GM12878 (cell line): ENCODE measurements at regions not wholly inside any gene's neighbourhood (a gene's known extent, or its start where the extent isn't known, plus 50 kb on each side); places are given as distances from the start of the nearest gene placed in this dataset.

ENCODE experiments used
- ATAC-seq: fragments of 200-7000 bp; cut with Tn5 transposase; 3 replicates; pipeline ENCODE4 v1.9.1; 2020; ENCODE audit warnings: mild to moderate bottlenecking, moderate library complexity
- BruUV-seq: library from RNA; stranded (reverse); fragments of 400-500 nt; replicated peaks from 2 replicates; lab custom pipeline; 2021; lab: Mats Ljungman, UMichigan
- CTCF ChIA-PET: fragments of 300-600 bp; sonication (Branson Sonifier 250); formaldehyde crosslinking; extraction: SDS; loops from one replicate; lab custom pipeline; 2021; ENCODE audit warnings: inconsistent platforms; lab: Yijun Ruan, JAX
- POLR2A ChIA-PET: fragments of 350-600 bp; formaldehyde crosslinking; extraction: SDS; loops from one replicate; lab custom pipeline; 2021; ENCODE audit warnings: inconsistent platforms; lab: Charles Lee
- RAD21 ChIA-PET: fragments of 300-600 bp; sonication (Branson Sonifier 250); formaldehyde crosslinking; loops from one replicate; lab custom pipeline; 2023; ENCODE audit warnings: antibody characterized with exemption; ENCODE audit not compliant: unreplicated experiment; lab: Charles Lee
- SMC1A ChIA-PET: fragments of 300-600 bp; sonication (Branson Sonifier 250); formaldehyde crosslinking; loops from one replicate; lab custom pipeline; 2023; ENCODE audit not compliant: unreplicated experiment, uncharacterized antibody; lab: Charles Lee
- DNase-seq: peaks from one replicate; pipeline ENCODE4 v3.0.0-alpha.2; 2011; ENCODE audit warnings: low read depth, low spot score
- FAIRE-seq: peaks from 3 replicates; lab custom pipeline; 2011; peaks lifted over from hg19 to GRCh38; lab: Jason Lieb, UNC
- H2AFZ ChIP-seq: 2 replicates; pipeline ENCODE4 v1.6.0; 2011; ENCODE audit warnings: low read depth, low read length, control low read depth; ENCODE audit not compliant: control insufficient read depth
- H3K27ac ChIP-seq: 2 replicates; pipeline ENCODE4 v1.5.1; 2011; ENCODE audit warnings: control low read depth; ENCODE audit not compliant: control insufficient read depth, insufficient read depth
- H3K27me3 ChIP-seq, 2 experiments: replicated peaks in 1 of 2; 2 replicates each; pipeline versions ENCODE4 v1.6.0 to v1.6.1; 2011; ENCODE audit warnings: low read length in 1 of 2; ENCODE audit not compliant: control insufficient read depth in 2 of 2, insufficient read depth in 2 of 2
- H3K36me3 ChIP-seq, 2 experiments: 2 replicates each; pipeline ENCODE4 v1.5.1; 2011; ENCODE audit warnings: low read length in 1 of 2; ENCODE audit not compliant: control insufficient read depth in 2 of 2, insufficient read depth in 2 of 2
- H3K4me1 ChIP-seq: 2 replicates; pipeline ENCODE4 v1.6.1; 2011; ENCODE audit warnings: mild to moderate bottlenecking, low read length, moderate library complexity, mixed read lengths; ENCODE audit not compliant: control insufficient read depth, insufficient read depth
- H3K4me2 ChIP-seq: 2 replicates; pipeline ENCODE4 v1.6.0; 2011; ENCODE audit warnings: control low read depth; ENCODE audit not compliant: control insufficient read depth, insufficient read depth
- H3K4me3 ChIP-seq: fragments of 200-600 bp; sonication (generic); 2 replicates; pipeline ENCODE4 v1.5.1; 2016
- H3K79me2 ChIP-seq: 2 replicates; pipeline ENCODE4 v1.6.0; 2011; ENCODE audit warnings: low read length; ENCODE audit not compliant: control insufficient read depth, insufficient read depth
- H3K9ac ChIP-seq: 2 replicates; pipeline ENCODE4 v1.8.0; 2011; ENCODE audit warnings: low read length, control low read depth, mixed read lengths; ENCODE audit not compliant: control insufficient read depth, insufficient read depth
- H3K9me3 ChIP-seq: replicated peaks from 3 replicates; pipeline ENCODE4 v1.5.1; 2011; ENCODE audit warnings: mild to moderate bottlenecking, low read length; ENCODE audit not compliant: control insufficient read depth, insufficient read depth
- H4K20me1 ChIP-seq: 2 replicates; pipeline ENCODE4 v1.6.0; 2011; ENCODE audit not compliant: control insufficient read depth, insufficient read depth
- CEBPB ChIP-seq, 2 experiments: fragments of 150-350 bp in 1 of 2; IDR thresholded peaks; 2 replicates each; pipeline ENCODE4 v1.6.1; 2012 to 2014; ENCODE audit warnings: low read depth in 2 of 2, low read length in 2 of 2, borderline replicate concordance in 1 of 2, inconsistent platforms in 1 of 2
- CHD2 ChIP-seq: IDR thresholded peaks from 2 replicates; pipeline ENCODE4 v1.6.1; 2011; ENCODE audit warnings: low read depth, low read length, improper control_type of control experiment, borderline replicate concordance
- CREM ChIP-seq: IDR thresholded peaks from 2 replicates; pipeline ENCODE4 v1.6.1; 2014; ENCODE audit warnings: antibody characterized with exemption, low read depth
- KAT2A ChIP-seq: conservative IDR thresholded peaks from 2 replicates; pipeline ENCODE4 v1.6.1; 2011; ENCODE audit warnings: low read depth, low read length; ENCODE audit not compliant: control insufficient read depth
- POLR2AphosphoS5 ChIP-seq: IDR thresholded peaks from 2 replicates; pipeline ENCODE4 v1.6.1; 2011; ENCODE audit warnings: mild to moderate bottlenecking, low read length, inconsistent platforms
- RB1 ChIP-seq: fragments of 450-650 bp; formaldehyde crosslinking; IDR thresholded peaks from 2 replicates; pipeline ENCODE4 v1.6.1; 2017; ENCODE audit warnings: mild to moderate bottlenecking, borderline replicate concordance
- SUZ12 ChIP-seq: fragments of 200-600 bp; sonication (generic); IDR thresholded peaks from one replicate; pipeline ENCODE4 v1.6.1; 2018; ENCODE audit warnings: antibody characterized with exemption, mild to moderate bottlenecking; ENCODE audit not compliant: unreplicated experiment
- TAF1 ChIP-seq: IDR thresholded peaks from 2 replicates; pipeline ENCODE4 v1.6.1; 2011; ENCODE audit warnings: mild to moderate bottlenecking, low read depth, low read length, borderline replicate concordance
- ZNF274 ChIP-seq: IDR thresholded peaks from one replicate; pipeline ENCODE4 v1.8.0; 2011; ENCODE audit not compliant: insufficient read length, insufficient read depth
- ZNF384 ChIP-seq: IDR thresholded peaks from 2 replicates; pipeline ENCODE4 v1.6.1; 2012; ENCODE audit warnings: low read depth, mild to moderate bottlenecking, low read length, improper control_type of control experiment, borderline replicate concordance
- WGBS: methylation state at CpG from one replicate; pipeline ENCODE4 v1.1.6; 2016; ENCODE audit warnings: low lambda C conversion rate; ENCODE audit not compliant: insufficient replicate concordance, insufficient coverage; ENCODE audit errors: missing lambda C conversion rate; 5-methylcytosine and 5-hydroxymethylcytosine counted together
- in situ Hi-C: fragments of 300-500 bp; cut with MboI; formaldehyde crosslinking; loops from 9 replicates; pipeline ENCODE4 v1.14.3; 2018; ENCODE audit warnings: mixed read lengths
- intact Hi-C: fragments of 100-400 bp; cut with micrococcal nuclease; formaldehyde crosslinking; loops from one replicate; pipeline ENCODE4 v1.14.2; 2022; ENCODE audit not compliant: unreplicated experiment
- TF ChIP-seq, protein P1 (sequence below): fragments of 450-650 bp; IDR thresholded peaks from 2 replicates; pipeline ENCODE4 v1.6.1; 2016; ENCODE audit warnings: mild to moderate bottlenecking
- TF ChIP-seq, protein P2 (sequence below): IDR thresholded peaks from 2 replicates; pipeline ENCODE4 v1.6.1; 2011; ENCODE audit warnings: mild to moderate bottlenecking, low read depth, low read length, moderate library complexity; ENCODE audit not compliant: insufficient replicate concordance

DNA sequence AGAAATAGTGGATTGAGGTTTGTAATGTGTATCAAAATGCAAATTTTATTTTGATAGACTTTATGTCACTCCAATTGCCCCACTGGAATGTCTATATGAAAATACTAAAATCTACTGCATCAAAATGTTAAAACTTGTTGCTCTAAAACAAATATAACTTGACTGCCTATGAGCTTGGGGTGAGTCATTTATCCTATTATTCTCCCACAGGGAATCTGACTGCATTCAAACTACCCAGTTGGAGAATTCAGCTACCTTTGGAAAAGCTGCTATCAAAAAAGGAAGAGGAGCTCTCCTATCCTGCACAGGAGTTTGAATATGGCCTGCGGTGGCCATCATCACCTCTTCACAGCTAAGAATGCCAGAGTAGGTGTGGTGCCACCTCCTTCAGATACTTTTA lies 173.1 kb downstream of the KLHL28 start:
- H3K4me2 ChIP-seq = no peak overlapping the region
- H3K27me3 ChIP-seq = no peaks in the 10 kb centered on the region
- CTCF ChIA-PET = no interaction called here
- no peak overlapping the region for H3K4me3 ChIP-seq
- DNase-seq (no peak), FAIRE-seq (no peak)
- no peaks in the 10 kb centered on the region for H3K36me3 ChIP-seq
- no peaks in the 10 kb centered on the region for H4K20me1 ChIP-seq
- POLR2A ChIA-PET = no interaction called here
- H2AFZ ChIP-seq = no peak overlapping the region
- in situ Hi-C loops (no loop called here), intact Hi-C loops (no loop called here)
- no peak overlapping the region for H3K27ac ChIP-seq
- WGBS = 88% methylated on average over 1 of the region's 1 CpG
- BruUV-seq = no TSS peak
- TF ChIP-seq SUZ12 (no peak), CEBPB (IDR thresholded peaks at IDR 0.05; ENCODE audit: borderline replicate concordance in 1 of 2, low read depth in 2 of 2, low read length in 2 of 2) (no peak), RB1 (no peak), KAT2A (no peak), POLR2AphosphoS5 (no peak), CREM (no peak), TAF1 (no peak), CHD2 (no peak), ZNF274 (no peak), ZNF384 (no peak)
- TF ChIP-seq, protein P1, sequence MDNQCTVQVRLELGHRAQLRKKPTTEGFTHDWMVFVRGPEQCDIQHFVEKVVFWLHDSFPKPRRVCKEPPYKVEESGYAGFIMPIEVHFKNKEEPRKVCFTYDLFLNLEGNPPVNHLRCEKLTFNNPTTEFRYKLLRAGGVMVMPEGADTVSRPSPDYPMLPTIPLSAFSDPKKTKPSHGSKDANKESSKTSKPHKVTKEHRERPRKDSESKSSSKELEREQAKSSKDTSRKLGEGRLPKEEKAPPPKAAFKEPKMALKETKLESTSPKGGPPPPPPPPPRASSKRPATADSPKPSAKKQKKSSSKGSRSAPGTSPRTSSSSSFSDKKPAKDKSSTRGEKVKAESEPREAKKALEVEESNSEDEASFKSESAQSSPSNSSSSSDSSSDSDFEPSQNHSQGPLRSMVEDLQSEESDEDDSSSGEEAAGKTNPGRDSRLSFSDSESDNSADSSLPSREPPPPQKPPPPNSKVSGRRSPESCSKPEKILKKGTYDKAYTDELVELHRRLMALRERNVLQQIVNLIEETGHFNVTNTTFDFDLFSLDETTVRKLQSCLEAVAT = no peak
- TF ChIP-seq, protein P2, sequence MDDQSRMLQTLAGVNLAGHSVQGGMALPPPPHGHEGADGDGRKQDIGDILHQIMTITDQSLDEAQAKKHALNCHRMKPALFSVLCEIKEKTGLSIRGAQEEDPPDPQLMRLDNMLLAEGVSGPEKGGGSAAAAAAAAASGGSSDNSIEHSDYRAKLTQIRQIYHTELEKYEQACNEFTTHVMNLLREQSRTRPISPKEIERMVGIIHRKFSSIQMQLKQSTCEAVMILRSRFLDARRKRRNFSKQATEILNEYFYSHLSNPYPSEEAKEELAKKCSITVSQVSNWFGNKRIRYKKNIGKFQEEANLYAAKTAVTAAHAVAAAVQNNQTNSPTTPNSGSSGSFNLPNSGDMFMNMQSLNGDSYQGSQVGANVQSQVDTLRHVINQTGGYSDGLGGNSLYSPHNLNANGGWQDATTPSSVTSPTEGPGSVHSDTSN = no peak
- TF ChIP-seq, all 136 proteins: peak for 0
- Histone ChIP-seq H3K4me1 (no peaks in the 10 kb centered on the region), H3K9me3 (no peaks in the 10 kb centered on the region), H3K9ac (no peak overlapping the region), H3K79me2 (no peaks in the 10 kb centered on the region)
- SMC1A ChIA-PET = no interaction called here
- RAD21 ChIA-PET = no interaction called here
- ATAC-seq = no peak
